ENCODE measurements at regions not wholly inside any gene's neighbourhood (a gene's known extent, or its start where the extent isn't known, plus 50 kb on each side); places are given as distances from the start of the nearest gene placed in this dataset.

DNA sequence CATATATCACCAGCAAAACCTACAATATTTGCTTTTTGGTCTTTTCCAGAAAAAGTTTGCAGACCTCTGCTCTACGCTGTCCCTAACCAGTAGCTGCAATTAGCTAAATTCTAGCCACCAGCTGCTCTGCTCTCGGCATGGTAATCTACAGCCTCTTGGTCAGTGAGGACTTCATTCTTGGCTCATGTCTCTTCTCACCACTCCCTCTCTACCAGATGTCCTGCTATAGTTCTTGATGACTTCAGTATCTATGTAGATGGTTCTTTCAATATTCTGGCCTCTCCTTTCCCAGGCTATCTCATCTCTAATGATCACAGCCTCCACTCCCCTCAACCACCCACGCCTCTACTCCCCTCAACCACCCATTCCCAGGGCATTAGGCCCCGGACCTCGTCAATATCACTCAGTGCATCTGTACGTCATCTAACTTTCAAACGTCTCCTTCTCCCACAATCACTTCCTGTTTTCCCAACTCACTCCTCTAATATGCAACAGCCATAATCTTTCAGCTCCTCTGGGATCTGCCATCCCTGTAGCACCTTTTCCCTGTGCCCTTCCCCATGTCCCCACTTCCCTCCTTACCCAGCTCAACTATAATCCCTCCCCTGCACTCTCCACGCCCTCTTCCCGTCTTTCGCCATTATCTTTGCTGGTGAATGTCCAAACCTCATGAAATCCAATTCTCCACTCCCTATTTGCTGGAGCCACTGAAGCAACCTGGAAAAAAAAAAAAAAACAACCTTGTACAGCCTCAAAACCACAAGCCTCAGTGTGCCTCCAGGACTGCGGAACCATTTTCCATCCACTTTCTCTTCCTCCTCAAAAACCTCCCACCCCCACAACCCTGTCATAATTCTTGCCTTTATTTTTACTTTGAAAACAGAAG lies 429.4 kb upstream of the PROK2 start:
- no peak for DNase-seq

DNA sequence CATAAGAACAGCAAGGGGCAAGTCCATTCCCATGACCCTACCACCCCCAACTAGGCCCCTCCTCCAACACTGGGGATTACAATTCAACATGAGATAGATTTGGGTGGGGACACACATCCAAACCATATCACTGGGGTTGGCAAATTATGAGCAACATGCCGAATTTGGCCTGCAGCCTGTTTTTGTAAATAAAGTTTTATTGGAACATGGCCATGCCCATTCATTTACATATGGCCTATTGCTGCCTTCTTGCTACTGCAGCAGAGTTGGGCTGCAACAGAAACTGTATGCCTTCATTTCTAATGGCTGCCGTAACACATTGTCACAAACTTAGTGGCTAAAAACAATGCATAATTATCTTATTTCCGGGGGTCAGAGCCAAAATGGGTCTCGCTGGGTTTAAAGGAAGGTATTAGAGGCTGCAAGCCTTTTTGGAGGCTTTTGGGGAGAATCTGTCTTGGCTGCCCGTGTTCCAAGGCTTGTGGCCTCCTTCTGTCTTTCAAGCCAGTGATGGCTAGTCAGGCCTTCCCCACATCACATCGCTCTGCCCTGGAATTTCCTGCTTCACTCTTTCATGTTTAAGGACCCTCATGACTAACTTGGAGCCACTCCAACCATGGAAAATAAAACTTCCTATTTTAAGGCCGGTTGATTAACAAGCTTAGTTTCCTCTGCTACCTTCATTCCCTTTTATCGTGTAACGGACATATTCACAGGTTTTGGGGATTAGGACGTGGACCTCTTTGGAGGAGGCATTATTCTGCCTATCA lies 428.5 kb upstream of the PROK2 start:
- no peak for DNase-seq

- DNase-seq = no peak
Measured at GRCh38 chr3:72212396-72212795, 427.4 kb upstream of the PROK2 start.

GRCh38 chr3:72210261-72210660 lies 425.3 kb upstream of the PROK2 start:
- DNase-seq = no peak

- DNase-seq = no peak
Measured at GRCh38 chr3:72205297-72205826, 420.4 kb upstream of the PROK2 start.

DNA sequence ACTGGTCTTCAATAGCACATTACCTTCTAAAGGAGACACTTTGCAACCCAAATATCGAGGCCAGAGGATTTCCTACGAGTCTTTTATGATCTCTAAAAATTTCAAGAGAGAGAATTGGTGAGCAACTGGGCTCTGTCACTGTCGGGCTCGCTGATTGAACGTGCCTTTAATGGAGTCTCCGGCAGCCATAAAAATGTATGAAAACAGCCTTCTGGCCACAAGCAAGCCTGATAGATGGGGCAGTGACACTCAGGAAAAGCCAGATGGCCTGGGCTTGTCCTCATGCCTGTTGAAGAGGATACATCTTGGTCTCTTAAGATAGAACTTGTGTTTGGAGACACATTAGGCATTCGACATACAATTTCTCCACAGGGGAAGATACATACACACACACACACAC lies 419.5 kb upstream of the PROK2 start:
- no peak for DNase-seq

DNA sequence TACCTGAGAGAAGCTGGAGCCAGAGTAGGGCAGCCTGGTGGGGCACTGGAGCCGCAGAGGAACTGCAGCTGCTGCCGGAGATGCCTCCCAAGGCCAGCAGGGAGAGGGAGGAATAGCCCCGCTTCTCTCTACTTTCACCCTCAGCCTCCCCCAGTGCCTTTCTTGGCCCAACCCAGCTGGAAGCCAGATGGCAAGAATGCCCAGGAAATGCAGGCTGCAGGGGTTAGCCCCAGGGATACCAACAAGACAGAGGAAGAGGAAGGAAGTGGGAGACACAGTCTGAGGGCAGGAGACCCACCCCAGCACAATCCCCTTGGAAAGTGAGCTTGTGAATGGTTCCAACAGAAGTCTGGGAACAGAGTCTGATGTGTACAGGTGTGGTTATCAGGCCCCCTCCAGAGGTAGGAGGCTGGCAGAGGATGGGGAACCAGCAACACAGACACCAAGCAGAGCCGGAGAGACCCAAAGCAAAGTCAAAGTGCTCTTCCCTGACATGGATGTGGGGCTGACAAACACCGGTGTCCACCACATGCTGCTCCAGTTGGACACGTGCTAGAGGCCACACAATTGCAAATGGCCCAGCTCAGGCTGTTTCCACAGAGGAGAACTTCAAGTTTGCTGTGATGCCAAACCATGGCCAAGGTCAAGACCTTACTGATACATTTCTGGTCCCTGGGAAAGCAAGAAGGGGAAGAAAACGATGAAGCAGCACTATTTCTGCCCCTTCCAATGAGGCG lies 418.8 kb upstream of the PROK2 start:
- no peak for DNase-seq

- DNase-seq = no peak
Measured at GRCh38 chr3:72203105-72203504, 418.2 kb upstream of the PROK2 start.

GRCh38 chr3:72200332-72200731 lies 415.4 kb upstream of the PROK2 start:
- DNase-seq = no peak

DNA sequence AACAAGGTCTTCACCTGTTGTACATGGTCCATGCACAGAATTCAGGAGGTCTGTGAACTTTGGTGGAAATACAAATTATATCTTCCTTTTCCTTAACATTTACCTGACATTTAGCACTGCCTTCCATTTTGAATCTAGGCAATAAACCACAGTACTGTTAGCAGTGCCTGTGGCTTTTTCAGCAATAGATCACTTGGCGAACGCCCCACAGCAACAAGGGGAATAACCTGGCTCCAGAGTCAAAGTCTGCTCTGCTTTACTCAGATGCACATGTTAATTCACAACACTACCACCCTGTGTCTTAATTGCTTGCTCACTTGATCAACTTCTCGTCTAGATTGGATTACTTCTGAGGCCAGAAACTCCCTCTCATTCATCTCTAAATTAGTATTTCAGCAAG lies 414.6 kb upstream of the PROK2 start:
- no peak for DNase-seq

DNA sequence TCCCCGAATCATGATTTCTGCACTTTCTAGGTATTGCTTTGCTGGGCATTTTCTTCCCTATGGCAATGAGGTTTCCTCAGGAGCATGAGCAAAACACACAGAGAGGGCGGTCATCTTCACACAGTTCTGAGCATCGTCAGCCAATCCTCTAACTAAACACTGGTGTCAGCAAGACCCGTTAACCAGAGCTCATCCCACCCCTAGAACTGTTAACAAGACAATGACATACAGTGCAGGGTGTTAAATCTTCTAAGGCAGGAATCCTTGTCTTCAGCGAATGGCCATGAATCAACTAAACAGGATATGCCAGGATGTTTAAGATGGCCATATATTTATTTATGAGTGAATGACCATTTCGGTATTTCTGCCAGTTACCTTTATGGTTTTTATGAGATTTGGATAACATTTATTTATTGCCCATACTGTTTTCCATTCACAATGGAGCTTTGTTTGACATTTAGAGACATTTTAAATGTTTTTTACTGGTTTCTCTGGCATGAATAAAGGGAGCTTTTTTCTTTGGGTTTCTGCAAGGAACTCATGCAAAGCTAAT lies 411.5 kb upstream of the PROK2 start:
- DNase-seq = no peak

DNA sequence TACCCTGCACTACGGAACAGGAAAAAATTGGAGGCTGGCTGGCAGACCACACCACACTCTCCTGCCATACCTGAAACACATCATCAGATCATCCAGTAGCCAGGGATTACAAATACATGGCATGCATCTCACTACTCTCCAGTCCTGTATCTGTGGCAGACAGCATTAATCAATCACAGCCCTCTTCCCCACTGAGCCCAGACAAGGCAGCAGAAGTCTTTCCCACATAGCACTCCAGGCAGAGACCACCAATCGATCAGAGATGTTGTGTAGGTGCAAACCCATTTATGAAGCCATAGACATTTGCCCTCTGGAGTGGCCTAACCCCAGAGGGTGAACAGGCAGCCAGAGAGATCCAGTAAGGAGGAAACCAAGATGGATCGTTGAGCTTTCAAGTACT lies 410.9 kb upstream of the PROK2 start:
- DNase-seq = no peak

DNA sequence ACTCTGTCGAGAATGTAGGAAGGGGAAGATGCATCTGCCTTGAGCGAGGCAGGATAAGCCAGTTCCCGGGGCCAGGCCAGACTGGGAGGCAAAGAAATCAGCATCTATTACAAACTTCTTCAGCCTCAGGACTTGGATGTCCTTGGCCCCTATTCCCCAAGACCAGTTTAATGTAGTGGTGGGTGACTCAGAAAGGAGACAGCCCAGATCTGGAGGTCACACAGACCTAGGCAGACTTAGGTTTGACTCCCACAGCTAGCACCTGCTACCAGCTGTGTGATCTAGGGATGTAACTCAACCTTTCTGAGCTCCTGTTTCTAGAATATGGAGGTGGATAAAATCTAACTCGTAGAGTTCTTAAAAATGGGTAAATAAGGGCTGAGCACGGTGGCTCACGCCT lies 409.5 kb upstream of the PROK2 start:
- no peak for DNase-seq

DNA sequence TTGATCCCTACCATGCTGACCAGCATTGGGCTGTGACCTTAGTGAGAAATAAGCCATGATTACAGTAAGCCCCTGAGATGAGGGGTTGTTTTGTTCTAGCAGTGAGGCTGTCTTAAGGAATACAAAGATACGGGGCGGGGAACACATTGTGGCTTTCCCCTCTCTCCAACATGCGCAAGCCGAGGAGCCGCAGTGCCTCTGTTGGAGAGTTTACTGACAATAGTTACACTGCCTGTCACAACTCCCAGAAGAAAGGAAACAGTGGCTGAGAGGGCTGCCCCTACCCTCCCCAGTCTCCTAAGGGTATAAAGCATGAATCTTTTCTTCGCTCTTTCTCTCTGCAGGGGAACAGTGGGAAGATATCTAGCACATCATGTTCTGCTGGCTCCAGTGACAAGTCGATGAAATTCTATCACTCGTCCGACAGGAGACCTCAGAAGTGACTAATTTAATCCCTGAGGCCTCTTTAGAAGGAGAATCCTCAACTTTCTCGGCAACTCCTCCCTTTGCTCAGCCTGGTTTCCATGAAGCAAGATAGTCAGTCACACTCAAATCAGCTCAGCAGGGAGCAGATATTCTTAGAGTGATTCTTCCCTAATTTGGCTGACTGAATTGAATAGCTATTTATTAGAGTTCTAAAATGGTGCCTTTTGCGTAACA lies 409.0 kb upstream of the PROK2 start:
- no peak for DNase-seq

GRCh38 chr3:72192572-72192971 lies 407.6 kb upstream of the PROK2 start:
- DNase-seq = no peak

- no peak for DNase-seq
Measured at GRCh38 chr3:72191209-72191960, 406.4 kb upstream of the PROK2 start.

DNA sequence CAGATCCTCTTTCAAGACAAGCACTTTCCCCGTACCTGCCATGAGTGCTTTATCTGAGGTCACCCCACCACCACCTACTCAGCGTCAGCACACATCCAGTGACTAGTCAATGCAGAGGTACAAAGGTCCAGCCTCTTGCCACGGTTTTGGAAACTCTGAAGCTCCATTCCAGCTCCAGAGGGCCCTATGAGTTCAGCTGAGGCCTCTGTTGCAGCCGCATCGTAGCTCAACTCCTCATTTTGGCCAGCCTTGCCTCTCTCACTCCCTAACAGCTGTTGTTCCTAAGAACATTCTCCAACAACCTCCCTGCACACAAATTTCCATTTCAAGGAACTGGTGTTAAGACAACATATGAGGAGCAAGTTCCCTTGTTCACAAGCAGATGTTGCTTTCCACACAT lies 405.1 kb upstream of the PROK2 start:
- DNase-seq = no peak

DNA sequence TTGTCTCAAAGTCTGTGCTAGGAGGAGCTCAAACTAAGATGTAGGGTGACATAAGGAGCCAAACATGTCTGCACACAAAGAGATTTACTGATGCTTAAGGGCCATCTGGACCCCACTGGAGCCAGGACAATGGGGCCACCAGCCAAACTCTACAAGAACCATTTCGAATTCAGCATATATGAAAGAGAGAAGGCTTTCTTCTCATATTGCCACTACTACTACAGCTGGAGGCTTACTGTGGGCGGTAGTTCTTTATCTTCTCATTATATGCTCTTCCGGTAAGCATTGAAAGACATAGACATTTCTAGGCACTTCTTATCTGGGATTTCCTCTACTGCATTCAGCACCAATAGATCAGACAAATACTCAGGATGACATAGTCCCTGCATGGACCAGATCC lies 404.4 kb upstream of the PROK2 start:
- DNase-seq = no peak

GRCh38 chr3:72188536-72188935 lies 403.6 kb upstream of the PROK2 start:
- DNase-seq = no peak

DNA sequence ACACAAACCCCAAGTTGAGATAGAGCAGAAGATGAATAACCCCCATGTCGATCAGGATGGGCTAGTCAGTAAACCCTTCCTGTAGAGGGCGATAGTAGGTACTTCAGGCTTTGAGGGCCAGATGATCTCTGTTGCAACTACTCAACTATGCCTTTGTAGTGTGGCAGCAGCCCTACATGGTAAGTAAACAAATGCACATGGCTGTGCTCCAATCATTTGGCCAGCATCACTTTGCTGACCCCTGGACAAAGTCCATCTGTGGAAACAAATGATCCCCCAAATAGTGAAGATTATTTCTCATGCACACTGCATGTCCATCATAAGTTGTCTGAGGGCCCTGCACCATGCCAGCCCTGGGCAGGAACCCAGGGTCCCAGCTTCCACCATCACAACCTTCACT lies 402.2 kb upstream of the PROK2 start:
- no peak for DNase-seq

- no peak for DNase-seq
Measured at GRCh38 chr3:72186400-72186855, 401.5 kb upstream of the PROK2 start.

Measured in NCI-H1105 (cell line).